ENCODE measurements at regions not wholly inside any gene's neighbourhood (a gene's known extent, or its start where the extent isn't known, plus 50 kb on each side); places are given as distances from the start of the nearest gene placed in this dataset.
"Not testable (repeated sequence)": the region's sequence is repeated elsewhere in the genome, so short reads cannot be mapped to it uniquely, and the experiment has no call there.

GRCh38 chr6:120352491-120352890, 981.8 kb downstream of the TBC1D32 start:
- DNase-seq, result no peak

DNA sequence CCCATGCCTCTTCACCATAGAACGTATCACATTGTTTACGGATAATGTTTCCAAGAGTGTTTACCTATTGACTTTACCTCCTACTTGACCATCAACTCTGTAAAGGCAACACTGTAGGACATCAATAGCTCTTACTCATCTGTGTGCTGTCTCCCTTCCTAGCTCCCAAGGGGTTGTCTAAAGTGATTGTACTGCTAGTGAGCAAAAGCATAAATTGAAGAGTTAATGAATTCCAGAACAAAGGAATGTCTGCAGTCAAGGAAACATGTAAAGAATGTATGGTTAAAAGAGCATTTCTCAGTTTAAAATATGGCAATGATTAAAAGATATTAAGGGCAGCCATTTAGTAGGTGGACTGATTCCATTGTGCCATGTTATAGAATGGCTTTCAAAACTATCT, 985.4 kb downstream of the TBC1D32 start:
- no peak for DNase-seq

DNA sequence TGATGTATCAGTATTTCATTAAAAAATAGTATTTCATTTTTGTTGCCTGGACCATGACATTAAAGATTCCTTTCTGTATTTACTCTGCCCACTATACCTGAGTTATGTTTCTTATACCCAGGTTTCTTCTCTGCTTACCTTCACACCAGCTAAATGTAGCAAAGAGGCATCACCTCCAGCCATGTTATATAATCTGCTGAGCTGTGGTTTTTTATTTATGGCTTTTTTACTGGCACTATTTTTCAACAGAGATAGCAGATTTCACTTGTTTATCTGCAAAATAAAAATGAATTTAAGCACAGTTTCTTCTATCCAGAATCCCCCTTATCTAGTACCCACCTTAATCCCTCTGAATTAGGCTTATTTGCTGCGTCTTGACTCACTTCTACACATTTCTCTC, 979.0 kb upstream of the MAN1A1 start:
- no peak for DNase-seq

DNA sequence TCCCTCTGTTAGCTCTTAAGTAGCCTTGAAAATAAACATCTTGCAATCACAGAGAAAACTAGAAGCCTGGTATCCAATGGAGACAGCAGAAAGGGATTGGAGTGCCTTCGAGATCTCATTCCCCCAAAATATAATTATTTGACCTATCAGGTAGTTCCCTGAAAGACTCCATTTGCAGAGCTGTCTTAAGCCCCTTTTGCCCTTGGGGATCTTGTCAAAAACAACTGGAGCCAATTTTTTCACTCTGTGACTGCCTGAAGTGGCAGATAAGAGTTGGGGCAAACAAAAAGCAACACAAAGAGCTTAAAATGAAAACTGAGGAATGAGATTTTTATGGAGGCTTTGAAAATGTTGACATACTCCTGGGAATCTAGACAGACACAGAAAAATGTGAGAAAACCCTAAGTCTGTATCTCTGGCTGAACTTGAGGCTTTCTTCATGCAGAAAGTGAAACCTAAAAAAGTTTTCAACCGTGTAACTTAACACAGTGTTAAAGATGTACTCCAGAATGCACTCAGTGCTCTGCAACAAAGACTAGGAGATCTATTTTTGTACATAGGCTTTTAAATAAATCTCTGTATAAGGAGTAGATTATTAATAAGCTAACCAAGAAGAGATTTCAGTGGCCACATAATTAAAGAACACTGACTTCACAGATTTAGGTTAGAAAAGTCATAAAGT, 971.1 kb upstream of the MAN1A1 start:
- no peak for DNase-seq

DNA sequence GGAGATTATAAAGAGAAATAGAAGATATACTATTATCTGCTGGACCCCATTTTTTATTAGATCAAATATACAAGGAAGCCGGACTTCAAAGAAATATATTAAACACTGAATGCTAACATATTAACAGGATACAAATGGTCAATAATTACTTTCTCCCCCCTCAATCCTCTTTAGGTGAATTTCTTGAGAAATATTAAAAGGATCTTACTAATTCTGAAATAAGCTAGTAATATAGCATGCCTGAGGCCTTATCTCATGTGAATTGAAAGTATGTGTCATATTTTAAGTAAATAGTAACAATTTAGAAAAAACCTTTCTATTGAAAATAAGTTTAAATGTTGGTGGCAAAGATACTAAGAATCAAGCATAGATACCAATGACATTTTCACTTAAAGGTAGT, 954.7 kb upstream of the MAN1A1 start:
- no peak for DNase-seq

GRCh38 chr6:120303527-120303926, 954.0 kb upstream of the MAN1A1 start:
- DNase-seq, result no peak

DNA sequence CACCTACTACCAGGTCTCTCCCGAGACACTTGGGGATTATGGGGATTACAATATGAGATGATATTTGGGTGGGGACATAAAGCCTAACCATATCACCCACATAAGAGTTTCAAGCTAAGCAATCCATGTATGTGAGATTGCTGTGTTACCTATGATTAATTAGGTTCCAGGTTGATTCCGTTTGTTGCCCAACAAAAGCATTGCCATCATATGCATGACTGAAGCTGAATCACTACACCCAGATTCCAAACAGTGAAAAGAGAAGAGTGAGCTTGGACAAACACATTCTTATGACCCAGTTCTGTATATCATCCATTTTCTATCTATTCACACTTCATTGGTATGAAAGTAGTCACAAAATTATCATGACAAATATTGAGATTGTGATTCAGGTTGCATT, 952.5 kb upstream of the MAN1A1 start:
- no peak for DNase-seq

DNA sequence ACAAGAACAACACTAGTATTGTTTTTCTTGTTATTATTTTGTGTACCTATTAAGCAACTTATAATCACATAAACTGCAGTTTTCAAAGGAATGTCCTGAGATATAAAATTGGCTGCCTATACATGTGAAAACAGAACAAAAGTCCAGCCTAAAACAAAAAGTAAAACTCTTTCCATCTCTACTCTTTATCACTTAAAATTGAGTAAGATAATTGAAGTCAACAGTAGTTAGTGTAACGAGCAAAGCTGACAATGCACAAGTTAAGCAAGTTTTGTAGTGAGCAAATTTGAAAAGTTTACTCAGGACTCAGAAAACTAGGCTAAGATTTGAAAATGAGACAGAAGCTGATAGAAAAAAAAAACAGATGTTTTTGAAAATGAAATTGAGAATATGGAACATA, 941.4 kb upstream of the MAN1A1 start:
- no peak for DNase-seq

- DNase-seq, result no peak
Observed at GRCh38 chr6:120282005-120282404, 932.4 kb upstream of the MAN1A1 start.

- no peak for DNase-seq
Observed at GRCh38 chr6:120279466-120280167, 930.1 kb upstream of the MAN1A1 start.

DNA sequence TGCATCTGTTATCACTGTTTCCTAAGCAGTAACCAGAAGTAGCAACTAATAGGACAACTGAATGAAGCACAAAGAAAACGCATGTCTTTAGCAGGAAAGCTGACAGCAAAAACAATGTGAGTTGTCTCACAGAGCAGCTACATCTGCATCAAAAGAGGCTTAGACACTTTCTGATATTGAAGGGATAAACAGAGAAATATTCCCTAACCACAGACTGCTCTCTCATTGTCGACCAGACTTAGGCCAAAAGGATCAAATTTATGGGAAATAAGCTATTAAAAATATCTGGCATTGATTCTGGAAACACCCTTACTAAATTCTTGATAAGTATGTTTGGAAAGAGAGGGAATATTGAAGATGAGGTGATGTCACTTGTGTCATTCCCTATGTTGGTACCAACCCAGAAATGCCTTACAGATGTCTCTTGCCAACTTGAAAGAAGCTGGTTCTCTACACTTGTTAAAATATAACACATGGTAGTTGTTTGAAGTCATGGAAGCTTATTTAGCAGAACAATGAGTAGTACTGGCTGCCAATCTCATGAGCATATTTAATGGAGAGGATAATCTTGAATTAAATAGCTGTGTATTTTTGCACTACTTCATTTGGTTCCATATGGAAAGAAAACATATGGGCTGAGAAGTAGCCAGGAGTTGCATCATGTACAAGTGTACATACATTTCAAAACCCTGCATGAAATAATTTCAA, 929.3 kb upstream of the MAN1A1 start:
- no peak for DNase-seq

- DNase-seq, result no peak
Observed at GRCh38 chr6:120274547-120274946, 925.0 kb upstream of the MAN1A1 start.

DNA sequence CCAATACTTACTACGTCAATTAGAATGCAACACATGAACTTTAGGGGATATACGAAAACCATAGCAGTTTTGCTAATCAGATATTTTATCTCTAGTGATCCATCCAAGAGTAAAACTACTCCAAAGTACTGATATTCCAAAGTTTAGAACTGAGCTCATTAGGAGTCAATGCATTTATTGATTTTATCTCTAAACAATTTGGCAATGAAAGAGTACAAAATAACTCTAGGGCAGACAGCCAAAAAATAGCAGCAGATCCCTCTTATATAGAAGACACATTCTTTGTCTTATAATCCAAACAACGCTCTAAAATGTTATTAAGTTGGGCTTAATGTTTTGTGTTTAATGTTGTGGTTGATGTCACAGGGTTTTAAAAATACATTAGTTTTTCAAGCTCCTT, 923.9 kb upstream of the MAN1A1 start:
- DNase-seq, result no peak

- DNase-seq, result no peak
Observed at GRCh38 chr6:120272038-120272437, 922.5 kb upstream of the MAN1A1 start.

DNA sequence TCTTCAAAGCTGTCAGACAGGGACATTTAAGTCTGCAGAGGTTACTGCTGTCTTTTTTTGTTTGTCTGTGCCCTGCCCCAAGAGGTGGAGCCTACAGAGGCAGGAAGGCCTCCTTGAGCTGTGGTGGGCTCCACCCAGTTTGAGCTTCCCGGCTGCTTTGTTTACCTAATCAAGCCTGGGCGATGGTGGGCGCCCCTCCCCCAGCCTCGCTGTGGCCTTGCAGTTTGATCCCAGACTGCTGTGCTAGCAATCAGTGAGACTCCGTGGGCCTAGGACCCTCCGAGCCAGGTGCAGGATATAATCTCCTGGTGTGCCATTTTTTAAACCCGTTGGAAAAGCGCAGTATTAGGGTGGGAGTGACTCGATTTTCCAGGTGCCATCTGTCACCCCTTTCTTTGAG, 918.7 kb upstream of the MAN1A1 start:
- DNase-seq, result not testable (repeated sequence)

GRCh38 chr6:120262354-120262753, 912.8 kb upstream of the MAN1A1 start:
- no peak for DNase-seq

GRCh38 chr6:120260636-120261035, 911.1 kb upstream of the MAN1A1 start:
- no peak for DNase-seq

GRCh38 chr6:120254651-120255050, 905.1 kb upstream of the MAN1A1 start:
- DNase-seq, result no peak

GRCh38 chr6:120248451-120248850, 898.9 kb upstream of the MAN1A1 start:
- no peak for DNase-seq

- DNase-seq, result no peak
Observed at GRCh38 chr6:120237221-120237620, 887.7 kb upstream of the MAN1A1 start.

DNA sequence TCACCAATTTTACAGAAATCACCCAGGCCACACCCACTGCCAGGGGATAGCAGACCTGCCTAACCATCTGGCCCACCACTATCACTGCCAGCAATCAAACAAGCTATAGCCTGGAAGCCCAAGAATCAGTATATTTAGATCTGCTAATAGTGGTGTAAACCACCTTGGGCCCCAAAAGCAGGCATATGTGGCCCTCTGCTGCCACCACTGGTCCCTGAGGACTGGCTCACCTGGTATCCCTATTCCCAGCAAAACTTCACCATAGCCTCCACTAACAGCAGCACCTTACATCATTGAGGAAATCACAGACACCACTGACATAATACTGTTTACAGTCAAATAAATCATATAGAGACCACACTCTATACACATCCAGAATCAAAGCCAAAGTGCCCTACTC, 880.4 kb upstream of the MAN1A1 start:
- no peak for DNase-seq

GRCh38 chr6:120228297-120228696, 878.7 kb upstream of the MAN1A1 start:
- DNase-seq, result no peak

DNA sequence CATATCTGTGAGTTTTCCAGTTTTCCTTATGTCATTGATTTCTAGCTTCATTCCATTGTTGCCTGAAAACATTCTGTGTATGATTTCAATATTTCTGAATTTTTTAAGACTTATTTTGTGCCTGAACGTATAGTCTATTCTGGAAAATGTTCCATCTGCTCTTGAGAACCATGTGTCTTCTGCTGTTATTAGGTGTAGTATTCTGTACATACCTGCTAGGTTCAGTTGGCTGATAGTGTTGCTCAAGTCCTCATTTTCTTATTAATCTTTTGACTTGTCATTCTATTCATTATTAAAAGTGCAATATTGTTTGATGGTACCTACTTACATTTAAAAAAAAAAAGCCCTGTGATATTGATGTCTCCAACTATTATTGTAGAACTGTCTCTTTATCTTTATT, 869.8 kb upstream of the MAN1A1 start:
- DNase-seq, result no peak

DNA sequence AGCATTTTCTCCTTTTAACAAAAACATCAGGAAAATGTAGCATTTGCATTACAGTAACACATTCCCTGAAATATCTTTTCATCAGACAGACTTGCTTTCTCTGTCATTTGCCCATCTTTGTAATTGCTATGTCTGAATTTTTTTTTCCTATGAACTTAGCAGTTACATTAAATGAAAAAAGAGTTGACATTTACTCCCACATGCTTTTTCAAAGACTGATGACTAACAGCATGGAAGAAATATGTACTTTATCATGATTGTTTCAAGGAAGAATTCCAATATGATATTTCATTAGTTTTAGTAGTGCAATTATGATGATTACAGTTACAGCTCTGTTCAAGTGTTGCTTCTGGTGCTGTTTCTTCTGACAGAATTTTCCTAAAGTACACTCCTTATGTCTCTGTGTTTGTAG, 864.5 kb upstream of the MAN1A1 start:
- no peak for DNase-seq

Measured in DMS79 (cell line).